DND-41 (cell line): ENCODE measurements at regions not wholly inside any gene's neighbourhood (a gene's known extent, or its start where the extent isn't known, plus 50 kb on each side); places are given as distances from the start of the nearest gene placed in this dataset.

ENCODE experiments used
- CTCF ChIP-seq: IDR thresholded peaks from 2 replicates; pipeline ENCODE4 v1.5.1; 2012; ENCODE audit warnings: borderline replicate concordance, low read length, moderate library complexity, mild to moderate bottlenecking; ENCODE audit not compliant: poor library complexity, severe bottlenecking; ENCODE audit errors: extremely low read depth
- EZH2 ChIP-seq: IDR thresholded peaks from 3 replicates; pipeline ENCODE4 v1.6.1; 2012; ENCODE audit warnings: borderline replicate concordance, low read depth, mild to moderate bottlenecking, moderate library complexity, low read length, inconsistent platforms; ENCODE audit not compliant: severe bottlenecking

GRCh38 chr5:67249590-67249895 is 52.9 kb upstream of the CD180 start:
- TF ChIP-seq CTCF (no peak), EZH2 (no peak)
